HCT116 (cell line): ENCODE measurements at regions not wholly inside any gene's neighbourhood (a gene's known extent, or its start where the extent isn't known, plus 50 kb on each side); places are given as distances from the start of the nearest gene placed in this dataset.

Experiments
- EZH2phosphoT487 ChIP-seq: fragments of 200-600 bp; IDR thresholded peaks from 2 replicates; pipeline ENCODE4 v1.6.1; 2018; ENCODE audit warnings: antibody characterized with exemption, borderline replicate concordance
- JUND ChIP-seq: IDR thresholded peaks from 2 replicates; pipeline ENCODE4 v1.6.1; 2012
- POLR2A ChIP-seq: IDR thresholded peaks from 2 replicates; pipeline ENCODE4 v1.7.0; 2011; ENCODE audit warnings: borderline replicate concordance; ENCODE audit not compliant: insufficient read depth, insufficient read length; ENCODE audit errors: extremely low read depth
- SIN3A ChIP-seq: IDR thresholded peaks from 2 replicates; pipeline ENCODE4 v1.6.1; 2012; ENCODE audit warnings: low read depth
- TF ChIP-seq, protein P1 (sequence below), 3 experiments: fragments of 200-600 bp in 1 of 3; sonication (generic) in 1 of 3; IDR thresholded peaks in 2 of 3; conservative IDR thresholded peaks in 1 of 3; 2 replicates each; pipeline ENCODE4 v1.5.1; 2012 to 2017; ENCODE audit warnings: low read depth in 2 of 3, low read length in 2 of 3, antibody characterized with exemption in 1 of 3, borderline replicate concordance in 1 of 3, control low read depth in 1 of 3, mild to moderate bottlenecking in 1 of 3, mixed read lengths in 1 of 3, mixed run types in 1 of 3, moderate library complexity in 1 of 3; ENCODE audit not compliant: insufficient read depth in 1 of 3
- TF ChIP-seq, protein P2 (sequence below): IDR thresholded peaks from 2 replicates; pipeline ENCODE4 v1.6.1; 2012; ENCODE audit warnings: low read depth

DNA sequence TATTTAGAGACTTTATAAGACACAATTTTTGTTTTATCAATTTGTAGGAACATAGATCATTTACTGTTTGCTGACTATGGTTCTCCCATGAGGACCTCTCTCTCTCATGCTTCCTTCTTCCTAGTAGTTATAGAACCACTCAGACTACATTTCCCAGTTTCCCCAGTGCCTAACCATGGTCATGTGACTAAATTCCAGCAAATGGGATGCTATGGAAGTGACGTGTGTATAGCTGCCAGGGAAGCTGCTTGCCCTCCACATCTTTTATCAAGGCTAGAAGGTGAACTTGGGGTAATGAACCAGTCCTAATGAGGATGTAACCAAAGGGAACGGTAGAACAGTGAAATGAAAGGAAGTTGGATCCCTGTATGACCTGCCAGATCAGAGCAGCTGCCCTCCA, 184.0 kb downstream of the MIS18A start:
- TF ChIP-seq JUND (no peak), EZH2phosphoT487 (no peak), SIN3A (no peak), POLR2A (no peak)
- TF ChIP-seq, protein P1, sequence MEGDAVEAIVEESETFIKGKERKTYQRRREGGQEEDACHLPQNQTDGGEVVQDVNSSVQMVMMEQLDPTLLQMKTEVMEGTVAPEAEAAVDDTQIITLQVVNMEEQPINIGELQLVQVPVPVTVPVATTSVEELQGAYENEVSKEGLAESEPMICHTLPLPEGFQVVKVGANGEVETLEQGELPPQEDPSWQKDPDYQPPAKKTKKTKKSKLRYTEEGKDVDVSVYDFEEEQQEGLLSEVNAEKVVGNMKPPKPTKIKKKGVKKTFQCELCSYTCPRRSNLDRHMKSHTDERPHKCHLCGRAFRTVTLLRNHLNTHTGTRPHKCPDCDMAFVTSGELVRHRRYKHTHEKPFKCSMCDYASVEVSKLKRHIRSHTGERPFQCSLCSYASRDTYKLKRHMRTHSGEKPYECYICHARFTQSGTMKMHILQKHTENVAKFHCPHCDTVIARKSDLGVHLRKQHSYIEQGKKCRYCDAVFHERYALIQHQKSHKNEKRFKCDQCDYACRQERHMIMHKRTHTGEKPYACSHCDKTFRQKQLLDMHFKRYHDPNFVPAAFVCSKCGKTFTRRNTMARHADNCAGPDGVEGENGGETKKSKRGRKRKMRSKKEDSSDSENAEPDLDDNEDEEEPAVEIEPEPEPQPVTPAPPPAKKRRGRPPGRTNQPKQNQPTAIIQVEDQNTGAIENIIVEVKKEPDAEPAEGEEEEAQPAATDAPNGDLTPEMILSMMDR (IDR thresholded peaks at IDR 0.05 in 2 of 3, conservative IDR thresholded peaks at IDR 0.05 in 1 of 3; ENCODE audit: borderline replicate concordance in 1 of 3, insufficient read depth in 1 of 3, low read depth in 2 of 3, low read length in 2 of 3), result no peak
- TF ChIP-seq, protein P2, sequence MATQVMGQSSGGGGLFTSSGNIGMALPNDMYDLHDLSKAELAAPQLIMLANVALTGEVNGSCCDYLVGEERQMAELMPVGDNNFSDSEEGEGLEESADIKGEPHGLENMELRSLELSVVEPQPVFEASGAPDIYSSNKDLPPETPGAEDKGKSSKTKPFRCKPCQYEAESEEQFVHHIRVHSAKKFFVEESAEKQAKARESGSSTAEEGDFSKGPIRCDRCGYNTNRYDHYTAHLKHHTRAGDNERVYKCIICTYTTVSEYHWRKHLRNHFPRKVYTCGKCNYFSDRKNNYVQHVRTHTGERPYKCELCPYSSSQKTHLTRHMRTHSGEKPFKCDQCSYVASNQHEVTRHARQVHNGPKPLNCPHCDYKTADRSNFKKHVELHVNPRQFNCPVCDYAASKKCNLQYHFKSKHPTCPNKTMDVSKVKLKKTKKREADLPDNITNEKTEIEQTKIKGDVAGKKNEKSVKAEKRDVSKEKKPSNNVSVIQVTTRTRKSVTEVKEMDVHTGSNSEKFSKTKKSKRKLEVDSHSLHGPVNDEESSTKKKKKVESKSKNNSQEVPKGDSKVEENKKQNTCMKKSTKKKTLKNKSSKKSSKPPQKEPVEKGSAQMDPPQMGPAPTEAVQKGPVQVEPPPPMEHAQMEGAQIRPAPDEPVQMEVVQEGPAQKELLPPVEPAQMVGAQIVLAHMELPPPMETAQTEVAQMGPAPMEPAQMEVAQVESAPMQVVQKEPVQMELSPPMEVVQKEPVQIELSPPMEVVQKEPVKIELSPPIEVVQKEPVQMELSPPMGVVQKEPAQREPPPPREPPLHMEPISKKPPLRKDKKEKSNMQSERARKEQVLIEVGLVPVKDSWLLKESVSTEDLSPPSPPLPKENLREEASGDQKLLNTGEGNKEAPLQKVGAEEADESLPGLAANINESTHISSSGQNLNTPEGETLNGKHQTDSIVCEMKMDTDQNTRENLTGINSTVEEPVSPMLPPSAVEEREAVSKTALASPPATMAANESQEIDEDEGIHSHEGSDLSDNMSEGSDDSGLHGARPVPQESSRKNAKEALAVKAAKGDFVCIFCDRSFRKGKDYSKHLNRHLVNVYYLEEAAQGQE, result no peak
